ENCODE measurements at regions not wholly inside any gene's neighbourhood (a gene's known extent, or its start where the extent isn't known, plus 50 kb on each side); places are given as distances from the start of the nearest gene placed in this dataset.
A peak's percentile ranks its signal among the peaks of the same experiment; 100 is the strongest.

DNA sequence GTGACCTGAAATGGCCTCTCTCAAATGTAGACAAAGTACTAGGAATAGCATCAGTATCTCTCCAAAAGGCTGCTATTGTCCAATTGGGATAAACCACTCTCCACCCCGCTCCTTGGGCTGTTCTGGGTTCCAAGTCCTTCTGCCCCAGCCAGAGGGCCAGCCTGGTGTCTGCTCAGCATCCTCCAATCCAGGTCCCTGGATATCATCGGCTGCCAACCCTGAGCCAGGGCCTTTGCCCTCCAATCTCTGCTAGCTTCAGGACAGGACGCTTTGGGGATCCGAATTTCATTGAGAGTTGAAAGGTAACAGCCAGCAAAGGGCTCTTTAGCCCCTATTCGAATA is 119.3 kb upstream of the ADPGK start:
- Histone ChIP-seq H3K27me3 (ENCODE audit: control insufficient read depth in 4 of 4, insufficient read depth in 4 of 4, low read length in 3 of 4) (peaks cover 0 to 2% (median 0%) of the 10 kb centered on the region in 4 donors), H3K9me3 (ENCODE audit: control insufficient read depth in 4 of 4, low read length in 3 of 4) (no peaks in the 10 kb centered on the region), H3K4me1 (ENCODE audit: control insufficient read depth in 4 of 4, insufficient read depth in 4 of 4, low read length in 3 of 4) (no peaks in the 10 kb centered on the region), H3K36me3 (ENCODE audit: control insufficient read depth in 4 of 4, insufficient read depth in 3 of 4, low read depth in 1 of 4, low read length in 3 of 4) (no peaks in the 10 kb centered on the region), H3K9ac (ENCODE audit: low read depth in 1 of 2, low read length in 2 of 2) (no peak overlapping the region), H3K27ac (ENCODE audit: low read depth in 1 of 2, low read length in 2 of 2) (no peak overlapping the region), H3K4me3 (ENCODE audit: low read depth in 1 of 3, low read length in 3 of 3) (no peak overlapping the region)
- DNase-seq (ENCODE audit: low spot score), result no peak
- WGBS, result 77% methylated on average over 5 of the region's 5 CpGs
- TF ChIP-seq RXRA (IDR thresholded peaks at IDR 0.05) (peak in 1 of 2 donors; percentile 33), HNF4G (IDR thresholded peaks at IDR 0.05) (no peak)

GRCh38 chr15:72902245-72902918 is 118.8 kb upstream of the ADPGK start:
- no peaks in the 10 kb centered on the region for H3K36me3 ChIP-seq (ENCODE audit: control insufficient read depth in 4 of 4, insufficient read depth in 3 of 4, low read depth in 1 of 4, low read length in 3 of 4)
- H3K27ac ChIP-seq (ENCODE audit: low read depth in 1 of 2, low read length in 2 of 2), result no peak overlapping the region
- H3K9ac ChIP-seq (ENCODE audit: low read depth in 1 of 2, low read length in 2 of 2), result no peak overlapping the region
- no peaks in the 10 kb centered on the region for H3K9me3 ChIP-seq (ENCODE audit: control insufficient read depth in 4 of 4, low read length in 3 of 4)
- no peaks in the 10 kb centered on the region for H3K4me1 ChIP-seq (ENCODE audit: control insufficient read depth in 4 of 4, insufficient read depth in 4 of 4, low read length in 3 of 4)
- peaks cover 0 to 2% (median 0%) of the 10 kb centered on the region in 4 donors for H3K27me3 ChIP-seq (ENCODE audit: control insufficient read depth in 4 of 4, insufficient read depth in 4 of 4, low read length in 3 of 4)
- WGBS, result 59% methylated on average over 15 of the region's 15 CpGs
- no peak overlapping the region for H3K4me3 ChIP-seq (ENCODE audit: low read depth in 1 of 3, low read length in 3 of 3)
- TF ChIP-seq JUND (IDR thresholded peaks at IDR 0.05), result no peak
- peak; percentile 6 for TF ChIP-seq CTCF (IDR thresholded peaks at IDR 0.05; ENCODE audit: low read depth, low read length, missing input control)
- TF ChIP-seq RXRA (IDR thresholded peaks at IDR 0.05), result peak in 1 of 2 donors; percentile 60
- peak; percentile 70 for TF ChIP-seq NR2F2 (IDR thresholded peaks at IDR 0.05)
- no peak for DNase-seq (ENCODE audit: low spot score)

- Histone ChIP-seq H3K9ac (ENCODE audit: low read depth in 1 of 2, low read length in 2 of 2) (no peak overlapping the region), H3K9me3 (ENCODE audit: control insufficient read depth in 4 of 4, low read length in 3 of 4) (peaks cover 0 to 1% (median 0%) of the 10 kb centered on the region in 4 donors), H3K27ac (ENCODE audit: low read depth in 1 of 2, low read length in 2 of 2) (no peak overlapping the region), H3K27me3 (ENCODE audit: control insufficient read depth in 4 of 4, insufficient read depth in 4 of 4, low read length in 3 of 4) (no peaks in the 10 kb centered on the region), H3K4me1 (ENCODE audit: control insufficient read depth in 4 of 4, insufficient read depth in 4 of 4, low read length in 3 of 4) (no peaks in the 10 kb centered on the region), H3K4me3 (ENCODE audit: low read depth in 1 of 3, low read length in 3 of 3) (no peak overlapping the region), H3K36me3 (ENCODE audit: control insufficient read depth in 4 of 4, insufficient read depth in 3 of 4, low read depth in 1 of 4, low read length in 3 of 4) (no peaks in the 10 kb centered on the region)
- TF ChIP-seq, protein P1, sequence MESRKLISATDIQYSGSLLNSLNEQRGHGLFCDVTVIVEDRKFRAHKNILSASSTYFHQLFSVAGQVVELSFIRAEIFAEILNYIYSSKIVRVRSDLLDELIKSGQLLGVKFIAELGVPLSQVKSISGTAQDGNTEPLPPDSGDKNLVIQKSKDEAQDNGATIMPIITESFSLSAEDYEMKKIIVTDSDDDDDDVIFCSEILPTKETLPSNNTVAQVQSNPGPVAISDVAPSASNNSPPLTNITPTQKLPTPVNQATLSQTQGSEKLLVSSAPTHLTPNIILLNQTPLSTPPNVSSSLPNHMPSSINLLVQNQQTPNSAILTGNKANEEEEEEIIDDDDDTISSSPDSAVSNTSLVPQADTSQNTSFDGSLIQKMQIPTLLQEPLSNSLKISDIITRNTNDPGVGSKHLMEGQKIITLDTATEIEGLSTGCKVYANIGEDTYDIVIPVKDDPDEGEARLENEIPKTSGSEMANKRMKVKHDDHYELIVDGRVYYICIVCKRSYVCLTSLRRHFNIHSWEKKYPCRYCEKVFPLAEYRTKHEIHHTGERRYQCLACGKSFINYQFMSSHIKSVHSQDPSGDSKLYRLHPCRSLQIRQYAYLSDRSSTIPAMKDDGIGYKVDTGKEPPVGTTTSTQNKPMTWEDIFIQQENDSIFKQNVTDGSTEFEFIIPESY (IDR thresholded peaks at IDR 0.05), result no peak
- TF ChIP-seq, protein P2, sequence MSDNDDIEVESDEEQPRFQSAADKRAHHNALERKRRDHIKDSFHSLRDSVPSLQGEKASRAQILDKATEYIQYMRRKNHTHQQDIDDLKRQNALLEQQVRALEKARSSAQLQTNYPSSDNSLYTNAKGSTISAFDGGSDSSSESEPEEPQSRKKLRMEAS (IDR thresholded peaks at IDR 0.05), result no peak
- TF ChIP-seq EGR1 (IDR thresholded peaks at IDR 0.05; ENCODE audit: low read depth in 2 of 2) (no peak), GABPA (IDR thresholded peaks at IDR 0.05 in 1 of 2, conservative IDR thresholded peaks at IDR 0.05 in 1 of 2) (no peak), SP1 (IDR thresholded peaks at IDR 0.05) (no peak), TAF1 (conservative IDR thresholded peaks at IDR 0.05) (no peak), ATF3 (IDR thresholded peaks at IDR 0.05) (no peak), CTCF (IDR thresholded peaks at IDR 0.05; ENCODE audit: low read depth, low read length, missing input control) (no peak), RXRA (IDR thresholded peaks at IDR 0.05) (no peak), HNF4A (conservative IDR thresholded peaks at IDR 0.05) (no peak), JUND (IDR thresholded peaks at IDR 0.05) (no peak), RAD21 (IDR thresholded peaks at IDR 0.05) (no peak), FOXA1 (IDR thresholded peaks at IDR 0.05) (no peak)
- TF ChIP-seq, protein P3, sequence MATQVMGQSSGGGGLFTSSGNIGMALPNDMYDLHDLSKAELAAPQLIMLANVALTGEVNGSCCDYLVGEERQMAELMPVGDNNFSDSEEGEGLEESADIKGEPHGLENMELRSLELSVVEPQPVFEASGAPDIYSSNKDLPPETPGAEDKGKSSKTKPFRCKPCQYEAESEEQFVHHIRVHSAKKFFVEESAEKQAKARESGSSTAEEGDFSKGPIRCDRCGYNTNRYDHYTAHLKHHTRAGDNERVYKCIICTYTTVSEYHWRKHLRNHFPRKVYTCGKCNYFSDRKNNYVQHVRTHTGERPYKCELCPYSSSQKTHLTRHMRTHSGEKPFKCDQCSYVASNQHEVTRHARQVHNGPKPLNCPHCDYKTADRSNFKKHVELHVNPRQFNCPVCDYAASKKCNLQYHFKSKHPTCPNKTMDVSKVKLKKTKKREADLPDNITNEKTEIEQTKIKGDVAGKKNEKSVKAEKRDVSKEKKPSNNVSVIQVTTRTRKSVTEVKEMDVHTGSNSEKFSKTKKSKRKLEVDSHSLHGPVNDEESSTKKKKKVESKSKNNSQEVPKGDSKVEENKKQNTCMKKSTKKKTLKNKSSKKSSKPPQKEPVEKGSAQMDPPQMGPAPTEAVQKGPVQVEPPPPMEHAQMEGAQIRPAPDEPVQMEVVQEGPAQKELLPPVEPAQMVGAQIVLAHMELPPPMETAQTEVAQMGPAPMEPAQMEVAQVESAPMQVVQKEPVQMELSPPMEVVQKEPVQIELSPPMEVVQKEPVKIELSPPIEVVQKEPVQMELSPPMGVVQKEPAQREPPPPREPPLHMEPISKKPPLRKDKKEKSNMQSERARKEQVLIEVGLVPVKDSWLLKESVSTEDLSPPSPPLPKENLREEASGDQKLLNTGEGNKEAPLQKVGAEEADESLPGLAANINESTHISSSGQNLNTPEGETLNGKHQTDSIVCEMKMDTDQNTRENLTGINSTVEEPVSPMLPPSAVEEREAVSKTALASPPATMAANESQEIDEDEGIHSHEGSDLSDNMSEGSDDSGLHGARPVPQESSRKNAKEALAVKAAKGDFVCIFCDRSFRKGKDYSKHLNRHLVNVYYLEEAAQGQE (IDR thresholded peaks at IDR 0.05), result no peak
- DNase-seq (ENCODE audit: low spot score), result no peak
- 83% methylated on average over 2 of the region's 2 CpGs for WGBS
These were observed 109.4 kb upstream of the ADPGK start for GRCh38 chr15:72892986-72893385.
